Fibroblast of the aortic adventitia (primary cell): ENCODE measurements at regions not wholly inside any gene's neighbourhood (a gene's known extent, or its start where the extent isn't known, plus 50 kb on each side); places are given as distances from the start of the nearest gene placed in this dataset.

ENCODE experiments used
- DNase-seq: peaks from one replicate; pipeline ENCODE4 v3.0.0-alpha.2; 2010; ENCODE audit warnings: low read depth
- H3K4me3 ChIP-seq: 2 replicates; pipeline ENCODE4 v1.5.1; 2011; ENCODE audit warnings: low read depth, mild to moderate bottlenecking, control low read depth, low read length, moderate library complexity
- TF ChIP-seq, protein P1 (sequence below): IDR thresholded peaks from 2 replicates; pipeline ENCODE4 v1.5.1; 2011; ENCODE audit warnings: mild to moderate bottlenecking, low read length, control low read depth, inconsistent platforms; ENCODE audit not compliant: insufficient read depth

DNA sequence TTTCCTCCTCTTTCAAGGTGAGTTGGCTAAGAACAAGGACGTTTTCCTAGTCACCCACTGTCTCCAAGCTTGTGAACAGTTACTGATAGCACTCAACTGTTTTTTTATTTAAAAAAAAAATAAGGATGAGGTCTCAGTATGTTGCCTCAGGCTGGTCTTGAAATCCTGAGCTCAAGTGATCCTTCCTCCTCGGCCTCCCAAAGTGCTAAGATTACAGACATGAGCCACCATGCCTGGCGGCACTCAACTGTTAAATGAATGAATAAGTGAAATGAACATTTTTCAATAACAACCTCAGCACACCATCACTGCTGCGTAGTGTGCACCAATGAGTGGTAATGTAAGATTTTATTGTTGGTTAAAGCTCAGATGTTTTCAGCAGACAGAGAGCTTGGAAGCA, 214.1 kb upstream of the NRIP1 start:
- no peak for DNase-seq
- TF ChIP-seq, protein P1, sequence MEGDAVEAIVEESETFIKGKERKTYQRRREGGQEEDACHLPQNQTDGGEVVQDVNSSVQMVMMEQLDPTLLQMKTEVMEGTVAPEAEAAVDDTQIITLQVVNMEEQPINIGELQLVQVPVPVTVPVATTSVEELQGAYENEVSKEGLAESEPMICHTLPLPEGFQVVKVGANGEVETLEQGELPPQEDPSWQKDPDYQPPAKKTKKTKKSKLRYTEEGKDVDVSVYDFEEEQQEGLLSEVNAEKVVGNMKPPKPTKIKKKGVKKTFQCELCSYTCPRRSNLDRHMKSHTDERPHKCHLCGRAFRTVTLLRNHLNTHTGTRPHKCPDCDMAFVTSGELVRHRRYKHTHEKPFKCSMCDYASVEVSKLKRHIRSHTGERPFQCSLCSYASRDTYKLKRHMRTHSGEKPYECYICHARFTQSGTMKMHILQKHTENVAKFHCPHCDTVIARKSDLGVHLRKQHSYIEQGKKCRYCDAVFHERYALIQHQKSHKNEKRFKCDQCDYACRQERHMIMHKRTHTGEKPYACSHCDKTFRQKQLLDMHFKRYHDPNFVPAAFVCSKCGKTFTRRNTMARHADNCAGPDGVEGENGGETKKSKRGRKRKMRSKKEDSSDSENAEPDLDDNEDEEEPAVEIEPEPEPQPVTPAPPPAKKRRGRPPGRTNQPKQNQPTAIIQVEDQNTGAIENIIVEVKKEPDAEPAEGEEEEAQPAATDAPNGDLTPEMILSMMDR, result no peak

DNA sequence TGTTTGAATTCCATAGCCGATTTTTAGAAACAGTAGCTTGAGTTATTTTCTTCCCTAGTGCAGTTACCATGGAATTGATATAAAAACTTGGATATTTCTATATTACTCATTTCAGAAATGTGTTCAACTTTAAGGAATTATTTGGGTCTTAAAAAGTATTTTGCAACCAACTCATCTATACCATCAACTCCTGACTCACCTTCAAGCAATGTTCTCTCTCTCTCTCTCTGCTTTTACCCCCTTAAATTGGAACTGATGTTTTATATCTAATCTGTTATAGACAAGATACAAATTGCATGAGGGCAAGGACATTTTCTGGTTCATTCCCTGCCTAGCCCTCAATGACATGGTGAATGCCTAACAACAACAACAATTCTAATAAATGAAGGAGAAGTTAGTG, 214.7 kb upstream of the NRIP1 start:
- DNase-seq, result no peak
- no peak overlapping the region for H3K4me3 ChIP-seq
- TF ChIP-seq, protein P1, result no peak

More for the DNA sequence above, 214.1 kb upstream of the NRIP1 start:
- H3K4me3 ChIP-seq, result no peak overlapping the region

DNA sequence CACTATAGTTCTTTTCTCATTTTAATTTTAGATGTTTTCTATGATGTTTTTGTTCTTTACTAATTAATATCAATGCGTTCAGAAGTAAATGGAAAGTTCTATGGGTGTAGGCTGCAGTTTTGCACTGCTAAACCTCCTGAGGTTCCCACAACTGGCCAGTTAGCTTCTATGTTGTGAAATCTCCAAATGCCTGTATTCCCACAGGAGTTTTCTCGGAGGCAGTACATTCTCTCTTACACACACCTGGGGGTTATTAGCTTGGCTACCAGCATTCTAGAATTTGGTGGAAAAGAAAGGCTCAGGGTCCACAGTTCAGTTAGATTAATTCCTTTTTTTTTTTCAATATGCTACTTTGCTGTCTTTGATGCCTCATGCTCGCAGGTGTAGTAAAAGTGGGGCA, 216.9 kb upstream of the NRIP1 start:
- no peak overlapping the region for H3K4me3 ChIP-seq
- TF ChIP-seq, protein P1, result no peak
- DNase-seq, result no peak

DNA sequence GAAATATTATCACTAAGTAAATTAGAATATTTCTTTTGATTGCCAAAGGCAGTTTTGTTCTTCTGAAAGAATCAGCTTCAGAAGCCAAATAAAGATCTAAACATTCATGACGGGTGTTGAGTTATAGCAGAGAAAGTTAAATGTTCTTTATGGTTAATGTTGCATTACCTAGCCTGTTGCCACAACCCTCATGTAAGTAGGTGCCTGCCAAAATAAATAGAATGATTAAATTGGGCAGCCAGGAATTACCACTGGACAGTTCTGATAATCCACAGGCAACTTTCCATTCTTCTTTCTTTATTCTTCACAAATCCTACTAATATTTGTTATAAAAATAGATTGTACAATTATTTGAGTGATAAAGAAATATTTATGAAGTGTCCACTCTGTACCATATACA, 217.9 kb upstream of the NRIP1 start:
- peak; percentile 50 for DNase-seq
- TF ChIP-seq, protein P1, result no peak

DNA sequence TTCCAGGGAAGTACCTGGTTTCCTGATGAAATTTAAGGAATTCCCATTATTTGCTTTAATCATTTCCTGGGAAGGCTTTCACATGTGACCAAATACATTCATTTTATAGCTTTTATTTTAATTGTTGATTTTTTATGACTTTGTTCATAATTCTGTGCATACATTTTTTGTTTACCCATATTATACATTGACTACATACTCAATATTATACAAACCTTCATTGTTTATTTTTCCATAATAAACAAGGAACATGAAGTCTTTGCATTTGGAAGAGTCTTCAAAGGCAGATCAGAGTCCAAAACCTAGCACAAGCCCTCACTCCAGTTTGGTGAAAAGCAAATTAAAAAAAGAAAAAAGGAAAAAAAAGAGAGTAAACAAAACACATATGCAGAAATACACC, 218.3 kb upstream of the NRIP1 start:
- TF ChIP-seq, protein P1, result no peak
- no peak overlapping the region for H3K4me3 ChIP-seq
- DNase-seq, result no peak

More for the DNA sequence above, 217.9 kb upstream of the NRIP1 start:
- H3K4me3 ChIP-seq, result no peak overlapping the region

DNA sequence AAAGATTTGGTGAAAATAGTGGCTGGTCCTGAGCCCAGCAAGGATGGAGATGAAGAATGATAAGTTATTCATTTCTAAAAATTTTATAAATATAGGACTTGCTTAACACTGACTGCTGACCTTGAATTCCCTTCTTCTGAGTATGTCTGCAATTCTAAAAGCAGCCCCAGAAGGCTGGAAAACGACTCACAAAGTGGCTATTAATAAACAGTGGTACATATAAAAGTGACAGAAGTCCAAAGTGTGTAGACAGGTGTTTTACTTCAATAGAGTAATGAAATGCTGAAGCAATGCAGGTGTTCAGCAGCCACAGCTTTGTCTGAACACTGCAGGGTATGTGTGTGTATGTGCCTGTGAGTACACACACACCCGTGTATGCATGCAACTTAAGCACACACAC, 219.0 kb upstream of the NRIP1 start:
- peak; percentile 28 for DNase-seq
- TF ChIP-seq, protein P1, result no peak
- H3K4me3 ChIP-seq, result no peak overlapping the region

DNA sequence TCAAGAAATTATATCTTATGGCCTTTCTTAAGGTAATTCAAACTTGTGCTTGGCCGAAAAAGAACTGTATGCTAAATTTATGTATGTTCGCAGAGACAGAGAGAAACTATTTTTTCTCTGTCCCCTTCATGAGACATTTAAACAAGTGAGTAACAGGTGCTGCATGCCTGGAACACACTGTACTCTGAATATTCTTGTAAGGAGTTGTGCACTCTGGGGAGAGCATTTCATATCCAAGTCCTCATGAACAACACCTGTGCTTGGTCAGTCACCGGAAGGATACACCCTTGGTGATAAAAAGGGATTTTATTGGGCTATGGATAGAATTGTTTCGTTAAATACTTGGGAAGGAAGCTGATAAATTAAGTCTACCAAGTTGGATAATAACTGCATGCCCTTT, 220.8 kb upstream of the NRIP1 start:
- TF ChIP-seq, protein P1, result no peak
- DNase-seq, result no peak
- H3K4me3 ChIP-seq, result no peak overlapping the region
